Adrenal gland (tissue), 9 donors: ENCODE measurements at regions not wholly inside any gene's neighbourhood (a gene's known extent, or its start where the extent isn't known, plus 50 kb on each side); places are given as distances from the start of the nearest gene placed in this dataset.

Experiments
- DNase-seq, 7 donors: peaks; one replicate each; pipeline ENCODE4 v3.0.0-alpha.2; 2019 to 2020
- H3K27ac ChIP-seq, 5 donors: fragments of 200-600 bp; sonication (generic) in 4 of 5; 1 replicate in 3 of 5; 2 replicates in 2 of 5; pipeline versions ENCODE4 v1.5.1 to v1.8.0; 2016 to 2020; ENCODE audit warnings: mild to moderate bottlenecking in 1 of 5
- H3K27me3 ChIP-seq: fragments of 200-600 bp; 2 replicates; pipeline ENCODE4 v1.8.0; 2021
- H3K36me3 ChIP-seq, 2 donors: fragments of 200-600 bp; replicated peaks in 1 of 2; 1 replicate in 1 of 2; 2 replicates in 1 of 2; pipeline versions ENCODE4 v1.5.1 to v1.8.0; 2018 to 2022
- H3K4me1 ChIP-seq, 2 donors: fragments of 200-600 bp; replicated peaks in 1 of 2; 1 replicate in 1 of 2; 2 replicates in 1 of 2; pipeline versions ENCODE4 v1.5.1 to v1.8.0; 2018 to 2021
- H3K4me3 ChIP-seq, 4 donors: fragments of 200-600 bp; sonication (generic) in 3 of 4; one replicate each; pipeline ENCODE4 v1.5.1; 2016 to 2018
- H3K9me3 ChIP-seq, 3 donors: fragments of 200-600 bp; sonication (generic) in 1 of 3; replicated peaks in 1 of 3; 1 replicate in 2 of 3; 2 replicates in 1 of 3; pipeline versions ENCODE4 v1.5.1 to v1.8.0; 2016 to 2021
- CTCF ChIP-seq, 6 experiments: fragments of 450-650 bp in 4 of 6; fragments of 200-600 bp in 2 of 6; sonication (generic) in 1 of 6; IDR thresholded peaks; 1 replicate in 5 of 6; 2 replicates in 1 of 6; pipeline versions ENCODE4 v1.5.1 to v1.8.0; 2016 to 2021; ENCODE audit warnings: antibody characterized with exemption in 6 of 6, mild to moderate bottlenecking in 2 of 6, moderate library complexity in 1 of 6
- POLR2A ChIP-seq, 2 donors: fragments of 450-650 bp; IDR thresholded peaks; one replicate each; pipeline ENCODE4 v1.6.1; 2017; ENCODE audit warnings: antibody characterized with exemption in 2 of 2, mild to moderate bottlenecking in 2 of 2, moderate library complexity in 1 of 2
- WGBS, 4 donors: extraction: QIAGEN DNeasy Blood & Tissue Kit in 2 of 4; methylation state at CpG; one replicate each; pipeline versions ENCODE4 v1.1.5 to v1.1.7; 2013 to 2017; 5-methylcytosine and 5-hydroxymethylcytosine counted together
- intact Hi-C, 2 donors: fragments of 100-400 bp; cut with DNase I; formaldehyde crosslinking; loops; one replicate each; pipeline versions ENCODE4 v1.14.1 to v1.15.0; 2022 to 2023
- donor health status: healthy with polysubstance abuse.
- donor health status: Bipolar disorder and iron deficiency.
- donor health status: DM: yes; HTN: yes; CAD: no.
- donor health status: DM: no; HTN: no; CAD: no.
- donor health status: DM: no; HTN: no; CAD: no.

GRCh38 chr3:6074952-6075351 is 786.0 kb upstream of the GRM7 start:
- no peak for DNase-seq
- no peak overlapping the region for H3K27ac ChIP-seq
- 29 to 39% (median 32%) methylated on average over 2 of the region's 2 CpGs for WGBS, 4 donors
- H3K4me1 ChIP-seq: no peaks in the 10 kb centered on the region
- no peaks in the 10 kb centered on the region for H3K36me3 ChIP-seq
- intact Hi-C loops: no loop called here
- no peak for TF ChIP-seq CTCF (IDR thresholded peaks at IDR 0.05)
- TF ChIP-seq POLR2A (IDR thresholded peaks at IDR 0.05): no peak
- no peaks in the 10 kb centered on the region for H3K27me3 ChIP-seq
- no peak overlapping the region for H3K4me3 ChIP-seq
- no peaks in the 10 kb centered on the region for H3K9me3 ChIP-seq

- Histone ChIP-seq H3K27ac (no peak overlapping the region), H3K36me3 (no peaks in the 10 kb centered on the region), H3K27me3 (no peaks in the 10 kb centered on the region), H3K9me3 (no peaks in the 10 kb centered on the region), H3K4me3 (no peak overlapping the region), H3K4me1 (no peaks in the 10 kb centered on the region)
- DNase-seq: no peak
- intact Hi-C loops: no loop called here
- 36 to 80% (median 38%) methylated on average over 4 of the region's 4 CpGs for WGBS, 4 donors
- TF ChIP-seq CTCF (IDR thresholded peaks at IDR 0.05) (no peak), POLR2A (IDR thresholded peaks at IDR 0.05) (no peak)
Measured at GRCh38 chr3:6078436-6078835, 782.5 kb upstream of the GRM7 start.

- Histone ChIP-seq H3K27me3 (no peaks in the 10 kb centered on the region), H3K9me3 (no peaks in the 10 kb centered on the region), H3K36me3 (no peaks in the 10 kb centered on the region), H3K4me1 (no peaks in the 10 kb centered on the region), H3K27ac (no peak overlapping the region), H3K4me3 (no peak overlapping the region)
- no peak for DNase-seq
- WGBS, 4 donors: 74 to 82% (median 77%) methylated on average over 4 of the region's 4 CpGs
- no peak for TF ChIP-seq POLR2A (IDR thresholded peaks at IDR 0.05)
- no peak for TF ChIP-seq CTCF (IDR thresholded peaks at IDR 0.05)
- intact Hi-C loops: no loop called here
Measured at GRCh38 chr3:6079011-6079410, 781.9 kb upstream of the GRM7 start.

- DNase-seq: no peak
- Histone ChIP-seq H3K27me3 (no peaks in the 10 kb centered on the region), H3K9me3 (no peaks in the 10 kb centered on the region), H3K27ac (no peak overlapping the region), H3K4me1 (no peaks in the 10 kb centered on the region), H3K4me3 (no peak overlapping the region), H3K36me3 (no peaks in the 10 kb centered on the region)
- intact Hi-C loops: no loop called here
- TF ChIP-seq POLR2A (IDR thresholded peaks at IDR 0.05) (no peak), CTCF (IDR thresholded peaks at IDR 0.05) (no peak)
- WGBS, 4 donors: 58 to 65% (median 60%) methylated on average over 6 of the region's 6 CpGs
Measured at GRCh38 chr3:6079561-6080179, 781.2 kb upstream of the GRM7 start.
